ENCODE measurements at regions not wholly inside any gene's neighbourhood (a gene's known extent, or its start where the extent isn't known, plus 50 kb on each side); places are given as distances from the start of the nearest gene placed in this dataset.

DNA sequence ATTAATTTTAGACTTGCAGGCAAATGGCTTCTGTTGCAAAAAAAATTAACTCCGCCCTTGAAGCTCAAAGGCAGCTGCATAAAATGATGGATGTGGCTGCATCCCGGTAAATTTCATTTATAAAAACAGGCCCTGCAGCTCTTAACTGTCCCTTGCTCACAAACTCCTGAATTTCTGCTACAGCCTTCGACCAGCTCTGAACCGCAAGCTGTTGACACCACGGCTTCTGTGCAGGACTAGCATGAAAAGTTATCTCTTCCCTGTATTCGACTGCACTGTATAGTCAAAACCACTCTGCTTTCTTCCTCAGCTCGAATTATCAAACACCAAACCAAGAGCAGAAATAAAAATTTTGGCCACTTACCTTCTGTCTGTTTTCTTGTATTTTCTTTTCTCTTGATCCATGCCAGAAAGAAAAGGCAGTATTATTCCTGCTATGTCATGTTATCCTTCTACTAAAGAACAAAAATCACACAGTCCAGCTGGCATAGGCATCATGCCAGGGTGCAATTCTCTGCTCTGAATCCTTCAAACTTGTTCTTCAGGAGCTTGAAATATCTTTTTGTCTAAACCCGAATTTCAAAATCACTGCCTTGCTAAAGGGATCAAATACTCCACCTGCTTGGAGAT, 195.5 kb upstream of the NCAM2 start:
- TF ChIP-seq JUN (IDR thresholded peaks at IDR 0.05; ENCODE audit: borderline replicate concordance, insufficient read depth, insufficient read length, low read depth) (no peak), CTCF (IDR thresholded peaks at IDR 0.05; ENCODE audit: extremely low read depth in 1 of 2, insufficient read depth in 1 of 2, low read depth in 1 of 2, low read length in 2 of 2) (no peak), POLR2A (IDR thresholded peaks at IDR 0.05; ENCODE audit: low read depth, low read length) (no peak), MAX (IDR thresholded peaks at IDR 0.05; ENCODE audit: insufficient read depth, insufficient read length) (no peak), EZH2 (IDR thresholded peaks at IDR 0.05; ENCODE audit: borderline replicate concordance, low read depth, low read length, severe bottlenecking) (no peak)

Measured in endothelial cell of umbilical vein (primary cell).